IgD-negative memory B cell (primary cell): ENCODE measurements at regions not wholly inside any gene's neighbourhood (a gene's known extent, or its start where the extent isn't known, plus 50 kb on each side); places are given as distances from the start of the nearest gene placed in this dataset.

Experiments
- H3K27ac Mint-ChIP-seq, 3 donors: one replicate each; pipeline ENCODE4 v1.8.0; 2020 to 2022; ENCODE audit warnings: mild to moderate bottlenecking in 3 of 3, mixed read lengths in 3 of 3, moderate library complexity in 1 of 3
- H3K27me3 Mint-ChIP-seq: one replicate; pipeline ENCODE4 v1.8.0; 2021; ENCODE audit warnings: mixed read lengths
- H3K36me3 Mint-ChIP-seq: one replicate; pipeline ENCODE4 v1.8.0; 2020; ENCODE audit warnings: mild to moderate bottlenecking, mixed read lengths
- H3K4me1 Mint-ChIP-seq, 3 donors: one replicate each; pipeline ENCODE4 v1.8.0; 2020 to 2022; ENCODE audit warnings: mixed read lengths in 3 of 3, mild to moderate bottlenecking in 1 of 3
- H3K4me3 Mint-ChIP-seq, 4 donors: one replicate each; pipeline ENCODE4 v1.8.0; 2020 to 2022; ENCODE audit warnings: mild to moderate bottlenecking in 4 of 4, mixed read lengths in 4 of 4, moderate library complexity in 3 of 4
- H3K9me3 Mint-ChIP-seq, 3 donors: one replicate each; pipeline ENCODE4 v1.8.0; 2020 to 2021; ENCODE audit warnings: mixed read lengths in 3 of 3, mild to moderate bottlenecking in 1 of 3

DNA sequence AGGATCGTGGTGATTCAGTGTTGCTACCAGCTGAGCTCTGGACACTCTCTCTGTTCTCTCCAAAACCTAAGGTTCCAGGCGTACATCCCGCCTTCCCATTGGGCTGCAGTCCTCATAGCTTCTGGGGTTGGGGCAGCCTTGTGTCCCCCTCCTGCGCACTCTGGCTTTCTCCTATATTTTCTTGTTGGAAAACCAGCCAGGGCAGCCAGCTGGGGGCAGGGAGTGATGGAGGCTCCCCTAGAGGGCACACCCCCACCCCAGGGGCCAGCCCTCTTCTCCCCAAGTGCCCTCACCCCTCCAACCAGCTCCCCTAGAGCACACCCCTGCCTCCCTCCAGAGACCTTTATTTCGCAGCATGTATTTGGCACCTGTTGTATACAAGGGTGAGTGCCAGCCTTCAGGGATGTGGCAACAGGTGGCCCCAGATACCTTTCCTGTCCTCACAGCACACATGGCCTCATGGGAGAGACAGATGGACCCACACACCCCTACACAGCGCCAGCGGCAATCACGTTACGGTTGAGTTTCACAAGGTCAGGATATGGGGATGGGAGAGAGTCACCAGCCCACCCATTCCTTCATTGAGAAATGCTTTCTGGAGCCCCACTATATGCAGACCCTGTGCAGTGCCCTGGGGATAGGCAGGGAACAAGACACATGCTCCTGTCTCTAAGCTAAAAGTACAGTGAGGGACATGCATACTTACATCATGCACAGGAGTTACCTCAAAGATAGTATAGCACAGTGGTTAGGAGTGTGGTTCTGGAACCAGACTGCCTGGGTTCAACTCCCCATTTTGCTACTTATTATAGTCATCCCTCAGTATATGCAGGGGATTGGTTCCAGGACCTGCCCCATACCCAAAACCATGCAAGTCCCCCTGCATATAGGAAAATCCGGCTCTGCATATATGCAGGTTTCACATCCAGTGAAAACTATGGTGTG is 141.1 kb downstream of the PHETA1 start:
- Mint-ChIP-seq H3K4me1 (no peaks in the 10 kb centered on the region), H3K27me3 (peaks cover 2% of the 10 kb centered on the region)

DNA sequence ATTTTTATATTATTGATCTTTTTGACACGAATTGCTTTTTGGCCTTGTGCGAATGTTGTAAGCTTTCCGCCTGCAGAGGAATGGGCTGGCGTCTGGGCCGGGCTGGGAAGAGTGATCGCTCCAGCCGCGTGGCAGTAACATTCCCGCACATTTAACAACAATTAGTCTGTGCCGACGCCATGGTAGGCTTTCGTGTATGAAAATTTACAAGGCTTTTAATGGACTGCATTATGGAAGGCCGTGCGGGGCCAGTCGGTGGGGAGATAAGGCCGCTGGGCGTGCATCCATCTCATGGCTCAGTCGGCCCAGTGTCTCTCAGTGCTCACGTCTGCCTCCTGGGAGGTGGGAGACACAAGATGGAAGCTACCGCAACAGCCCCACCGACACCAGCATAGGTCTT is 142.2 kb downstream of the PHETA1 start:
- Mint-ChIP-seq H3K27me3 (peaks cover 2% of the 10 kb centered on the region), H3K4me3 (no peak overlapping the region), H3K36me3 (no peaks in the 10 kb centered on the region), H3K9me3 (no peaks in the 10 kb centered on the region), H3K4me1 (no peaks in the 10 kb centered on the region), H3K27ac (peak overlapping the region in 1 of 3 donors; percentile 4)

More for the DNA sequence above, 141.1 kb downstream of the PHETA1 start:
- Mint-ChIP-seq H3K36me3 (no peaks in the 10 kb centered on the region), H3K9me3 (no peaks in the 10 kb centered on the region), H3K27ac (no peak overlapping the region), H3K4me3 (no peak overlapping the region)

DNA sequence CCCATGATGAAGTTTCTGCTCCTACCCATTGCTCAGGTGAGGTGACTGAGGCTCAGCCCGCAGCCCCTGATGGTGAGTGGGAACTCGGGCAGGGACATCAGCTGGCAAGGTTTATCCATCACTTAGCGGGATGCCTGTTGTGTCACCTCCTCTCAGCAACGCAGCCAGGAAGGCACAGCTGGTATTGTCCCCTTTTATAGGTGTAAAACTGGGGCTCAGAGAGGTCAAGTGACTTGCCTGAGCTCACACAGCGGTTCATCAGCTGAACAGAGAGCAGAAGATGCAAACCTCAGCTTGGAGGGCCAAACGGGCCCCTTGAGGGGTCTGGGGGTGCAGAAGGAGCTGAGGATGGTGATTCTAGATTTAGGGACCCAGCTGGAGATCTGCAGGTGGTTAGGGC is 143.6 kb downstream of the PHETA1 start:
- Mint-ChIP-seq H3K27ac (no peak overlapping the region), H3K9me3 (no peaks in the 10 kb centered on the region), H3K27me3 (no peaks in the 10 kb centered on the region), H3K4me1 (no peaks in the 10 kb centered on the region), H3K4me3 (no peak overlapping the region), H3K36me3 (no peaks in the 10 kb centered on the region)

DNA sequence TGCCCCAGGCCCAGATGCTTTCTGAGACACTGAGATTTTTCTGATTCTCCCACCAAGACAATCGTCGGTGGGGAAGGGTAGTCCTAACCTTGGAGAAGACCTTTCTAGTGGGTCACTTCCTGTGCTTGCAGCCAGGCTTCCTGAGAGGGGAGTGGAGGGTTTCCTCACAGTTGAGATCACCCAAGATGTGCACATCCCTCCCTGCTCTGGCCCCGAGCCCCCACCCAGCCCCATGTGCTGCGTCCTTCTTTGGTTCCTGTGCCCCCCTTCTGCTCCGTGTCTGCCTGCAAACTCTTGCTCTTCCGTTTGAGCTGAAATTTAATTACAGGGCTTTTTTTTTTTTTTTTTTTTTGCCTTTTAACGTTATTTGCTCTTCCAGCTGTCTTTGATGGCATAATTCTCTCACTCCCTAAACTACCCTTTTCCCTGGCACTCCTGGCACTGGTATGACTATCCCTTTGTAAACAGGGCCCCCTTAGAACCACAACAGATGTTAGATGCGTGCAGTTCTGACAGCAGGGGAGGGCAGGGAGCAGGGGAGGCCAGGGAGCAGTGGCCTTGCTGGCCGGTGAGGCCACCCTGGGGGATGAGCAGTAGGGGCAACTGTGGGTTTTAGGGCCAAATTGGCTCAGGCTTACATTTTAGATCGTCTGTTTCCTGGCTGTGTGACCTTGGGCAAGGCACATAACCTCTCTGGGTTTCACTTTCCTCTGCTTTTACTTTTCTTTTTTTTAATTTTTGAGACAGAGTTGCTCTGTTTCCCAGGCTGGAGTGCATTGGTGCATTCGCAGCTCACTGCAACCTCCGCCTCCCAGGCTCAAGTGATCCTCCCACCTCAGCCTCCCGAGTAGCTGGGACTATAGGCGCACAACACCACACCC is 144.5 kb downstream of the PHETA1 start:
- H3K9me3 Mint-ChIP-seq: no peaks in the 10 kb centered on the region
- H3K36me3 Mint-ChIP-seq: no peaks in the 10 kb centered on the region
- no peaks in the 10 kb centered on the region for H3K4me1 Mint-ChIP-seq
- peak overlapping the region in 1 of 4 donors; percentile 22 for H3K4me3 Mint-ChIP-seq
- H3K27me3 Mint-ChIP-seq: no peaks in the 10 kb centered on the region
- no peak overlapping the region for H3K27ac Mint-ChIP-seq

DNA sequence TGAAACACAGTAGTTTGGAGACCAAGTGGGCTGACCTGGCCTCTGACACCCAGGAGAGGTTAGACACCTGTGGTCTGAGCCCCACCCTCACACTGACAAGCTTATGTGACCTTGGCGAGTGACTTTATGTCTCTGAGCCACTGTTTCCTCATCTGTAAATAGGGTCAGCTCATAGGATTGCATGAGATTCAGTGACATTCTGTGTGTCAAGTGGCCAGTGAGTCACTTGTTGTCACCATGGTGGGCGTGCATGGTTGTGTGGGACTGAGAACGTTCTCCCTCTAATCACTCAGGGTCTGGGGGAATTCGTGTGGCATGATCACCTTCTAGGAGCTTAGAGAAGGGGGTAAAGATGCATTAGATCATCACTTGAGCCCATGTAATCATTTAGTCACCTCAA is 146.4 kb downstream of the PHETA1 start:
- Mint-ChIP-seq H3K4me3 (no peak overlapping the region), H3K9me3 (no peaks in the 10 kb centered on the region), H3K4me1 (no peaks in the 10 kb centered on the region), H3K36me3 (no peaks in the 10 kb centered on the region), H3K27me3 (peaks cover 2% of the 10 kb centered on the region), H3K27ac (no peak overlapping the region)

DNA sequence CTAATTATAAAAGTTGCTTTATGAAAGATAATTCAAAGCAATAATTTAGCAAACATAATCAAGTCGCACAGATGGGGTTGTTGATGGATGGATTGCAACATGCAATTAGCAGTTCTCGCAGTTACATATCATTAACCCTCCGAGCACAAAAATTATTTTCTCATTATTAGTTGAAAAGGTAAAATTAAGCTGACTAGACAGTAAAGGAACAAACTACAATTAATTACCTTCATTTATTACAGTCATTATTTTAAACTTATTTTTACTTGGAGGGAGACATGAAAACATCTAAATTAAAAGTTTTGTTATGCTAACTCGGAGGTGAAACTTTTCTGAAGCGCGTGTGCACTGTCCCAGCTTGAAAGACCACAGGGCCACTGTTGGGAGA is 146.9 kb downstream of the PHETA1 start:
- no peaks in the 10 kb centered on the region for H3K4me1 Mint-ChIP-seq
- H3K4me3 Mint-ChIP-seq: no peak overlapping the region
- peaks cover 2% of the 10 kb centered on the region for H3K27me3 Mint-ChIP-seq
- H3K36me3 Mint-ChIP-seq: no peaks in the 10 kb centered on the region
- no peaks in the 10 kb centered on the region for H3K9me3 Mint-ChIP-seq
- no peak overlapping the region for H3K27ac Mint-ChIP-seq

DNA sequence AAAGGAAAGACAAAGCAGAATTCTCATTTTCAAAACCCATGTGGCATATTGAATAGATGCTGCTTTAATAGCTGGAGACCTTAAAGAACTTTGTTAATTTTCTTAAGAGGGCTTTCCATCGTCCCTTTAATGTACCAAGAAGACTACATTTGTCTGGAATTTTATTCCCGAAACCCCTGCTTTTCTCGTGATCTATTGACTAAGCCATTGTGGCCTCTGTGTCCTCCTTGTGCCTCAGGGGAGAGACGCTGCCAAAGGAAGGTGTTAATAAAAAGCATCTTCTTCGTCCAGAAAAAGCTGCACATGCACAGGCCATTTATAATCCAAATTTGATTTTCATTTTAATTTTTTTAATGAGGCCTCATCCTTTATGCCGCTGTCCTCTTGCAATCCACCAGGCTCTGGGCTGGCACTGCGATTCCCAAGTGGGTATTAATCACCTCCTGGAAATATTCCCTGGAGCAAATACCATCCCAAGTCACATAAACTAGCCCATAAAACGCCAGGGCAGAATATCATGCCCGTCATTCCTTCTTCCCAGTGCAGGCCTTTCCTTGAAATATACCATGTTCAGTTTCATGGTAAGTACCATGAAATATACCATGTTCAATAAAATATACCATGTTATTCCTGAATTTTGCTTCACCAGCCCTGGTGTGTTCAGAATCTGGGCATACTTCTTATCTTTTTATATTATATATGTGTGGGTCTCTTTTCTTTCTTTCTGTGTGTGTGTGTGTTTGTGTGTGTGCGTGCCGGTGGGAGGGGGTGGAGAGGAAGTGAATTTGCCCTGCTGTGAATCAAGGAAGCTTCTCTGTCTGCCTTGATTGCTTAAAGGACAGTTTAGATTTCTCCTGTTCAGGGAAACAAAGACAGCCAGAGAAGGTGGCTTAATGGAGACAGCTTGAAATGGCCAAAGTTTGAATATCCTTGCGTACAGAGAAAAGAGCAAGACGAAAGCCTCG is 147.6 kb downstream of the PHETA1 start:
- Mint-ChIP-seq H3K36me3 (no peaks in the 10 kb centered on the region), H3K4me3 (no peak overlapping the region), H3K27me3 (peaks cover 2% of the 10 kb centered on the region)

DNA sequence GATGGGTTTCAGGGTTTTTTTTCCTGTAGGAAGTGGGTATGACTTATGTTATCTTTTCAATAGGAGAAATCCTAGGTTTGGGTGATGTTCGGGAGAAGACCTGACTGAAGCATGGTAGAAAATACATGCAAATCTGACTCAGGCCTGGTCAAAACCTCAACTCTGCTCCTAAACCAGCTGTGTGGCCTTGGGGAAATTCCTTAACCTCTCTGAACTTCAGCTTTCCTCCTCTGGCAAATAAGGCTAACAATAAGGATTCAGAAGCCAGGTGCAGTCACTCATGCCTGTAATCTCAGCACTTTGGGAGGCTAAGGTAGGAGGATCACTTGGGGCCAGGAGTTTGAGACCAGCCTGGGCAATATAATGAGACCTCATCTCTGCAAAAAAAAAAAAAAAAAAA is 148.5 kb downstream of the PHETA1 start:
- Mint-ChIP-seq H3K9me3 (no peaks in the 10 kb centered on the region), H3K4me1 (peaks cover 0 to 1% (median 0%) of the 10 kb centered on the region in 3 donors), H3K36me3 (no peaks in the 10 kb centered on the region), H3K4me3 (no peak overlapping the region), H3K27me3 (peaks cover 2% of the 10 kb centered on the region), H3K27ac (no peak overlapping the region)

More for the DNA sequence above, 147.6 kb downstream of the PHETA1 start:
- Mint-ChIP-seq H3K4me1 (peaks cover 0 to 1% (median 0%) of the 10 kb centered on the region in 3 donors), H3K27ac (no peak overlapping the region), H3K9me3 (no peaks in the 10 kb centered on the region)

DNA sequence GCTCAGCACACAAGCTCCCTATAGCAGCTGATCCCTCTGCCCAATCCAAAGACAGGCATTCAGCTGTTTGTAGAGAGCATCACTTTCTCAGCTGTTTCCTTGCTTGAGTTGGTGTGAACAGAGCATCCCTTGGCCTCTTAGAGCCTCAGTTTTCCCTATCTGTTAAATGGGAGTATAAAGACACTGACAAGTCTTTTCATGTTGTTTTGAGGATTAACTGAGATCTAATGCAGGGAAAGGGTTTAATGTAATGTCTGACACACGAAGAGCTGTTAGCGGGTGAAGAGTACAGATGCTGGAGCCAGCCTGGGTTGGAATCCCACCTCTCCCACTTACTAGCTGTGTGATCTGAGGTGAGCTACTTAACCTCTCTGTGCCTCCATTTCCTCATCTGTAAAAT is 149.5 kb downstream of the PHETA1 start:
- H3K4me1 Mint-ChIP-seq: peaks cover 0 to 1% (median 0%) of the 10 kb centered on the region in 3 donors
- H3K27me3 Mint-ChIP-seq: peaks cover 4% of the 10 kb centered on the region
- H3K27ac Mint-ChIP-seq: no peak overlapping the region
- no peaks in the 10 kb centered on the region for H3K9me3 Mint-ChIP-seq
- no peak overlapping the region for H3K4me3 Mint-ChIP-seq
- no peaks in the 10 kb centered on the region for H3K36me3 Mint-ChIP-seq

DNA sequence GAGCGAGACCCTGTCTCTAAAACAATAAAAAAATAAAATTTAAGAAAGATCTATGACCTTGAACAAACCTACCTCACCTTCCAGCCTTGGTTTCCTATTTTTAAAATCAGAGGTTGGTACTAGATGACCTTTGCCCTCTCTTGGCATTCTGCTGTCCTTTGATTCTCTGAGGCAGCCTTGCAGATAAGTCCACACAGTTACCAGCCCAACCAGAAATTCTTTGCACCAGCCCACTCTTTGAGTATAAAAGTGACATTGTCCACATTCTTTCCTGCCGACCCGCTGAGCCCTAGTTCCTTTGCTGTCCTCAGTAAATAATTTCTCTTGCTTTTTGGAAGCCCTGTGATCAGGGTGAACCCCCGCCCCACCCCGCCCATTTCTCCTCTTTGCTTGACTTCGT is 150.4 kb downstream of the PHETA1 start:
- Mint-ChIP-seq H3K36me3 (no peaks in the 10 kb centered on the region), H3K4me3 (no peak overlapping the region), H3K27ac (no peak overlapping the region), H3K27me3 (peaks cover 4% of the 10 kb centered on the region), H3K9me3 (no peaks in the 10 kb centered on the region), H3K4me1 (peaks cover 0 to 1% (median 0%) of the 10 kb centered on the region in 3 donors)

DNA sequence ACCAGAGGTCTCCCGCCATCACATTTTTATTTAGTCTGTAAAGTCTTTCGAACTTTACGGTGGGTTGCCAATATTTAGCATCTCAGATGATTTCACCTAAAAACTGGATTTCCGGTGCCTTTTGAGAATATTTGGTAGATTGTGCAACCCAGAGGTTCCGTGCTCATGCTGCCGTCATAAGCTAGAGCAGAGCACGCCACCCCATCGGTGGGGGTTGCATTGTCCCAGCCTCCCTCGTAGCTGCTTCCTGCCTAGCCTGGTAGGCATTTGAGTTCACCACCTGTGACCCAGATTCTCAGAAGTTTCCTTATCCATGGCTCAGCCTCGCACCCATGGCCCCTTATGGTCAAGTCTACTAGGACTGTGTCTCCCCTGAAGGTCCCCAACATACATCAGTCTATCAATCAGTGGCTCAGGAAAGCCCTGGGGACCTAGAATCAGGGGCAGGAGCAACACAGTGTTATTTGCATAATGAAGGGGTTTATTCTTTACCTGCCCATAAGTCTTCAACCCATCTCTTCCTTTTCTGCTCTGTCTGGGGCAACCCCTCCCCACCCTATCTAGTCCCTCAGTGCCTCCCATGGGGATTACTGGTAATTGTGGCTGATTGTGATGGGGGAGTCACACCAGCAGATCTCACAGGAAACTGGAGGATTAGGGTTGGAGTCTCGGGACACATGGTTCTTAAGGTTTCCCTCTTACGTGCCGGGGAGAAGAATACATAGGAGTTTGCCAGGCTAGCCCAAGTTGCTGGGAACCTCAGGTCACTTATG is 152.3 kb downstream of the PHETA1 start:
- Mint-ChIP-seq H3K27me3 (peaks cover 4% of the 10 kb centered on the region), H3K4me1 (peaks cover 0 to 1% (median 0%) of the 10 kb centered on the region in 3 donors), H3K4me3 (no peak overlapping the region), H3K9me3 (no peaks in the 10 kb centered on the region), H3K27ac (peak overlapping the region in 1 of 3 donors; percentile 29), H3K36me3 (no peaks in the 10 kb centered on the region)

DNA sequence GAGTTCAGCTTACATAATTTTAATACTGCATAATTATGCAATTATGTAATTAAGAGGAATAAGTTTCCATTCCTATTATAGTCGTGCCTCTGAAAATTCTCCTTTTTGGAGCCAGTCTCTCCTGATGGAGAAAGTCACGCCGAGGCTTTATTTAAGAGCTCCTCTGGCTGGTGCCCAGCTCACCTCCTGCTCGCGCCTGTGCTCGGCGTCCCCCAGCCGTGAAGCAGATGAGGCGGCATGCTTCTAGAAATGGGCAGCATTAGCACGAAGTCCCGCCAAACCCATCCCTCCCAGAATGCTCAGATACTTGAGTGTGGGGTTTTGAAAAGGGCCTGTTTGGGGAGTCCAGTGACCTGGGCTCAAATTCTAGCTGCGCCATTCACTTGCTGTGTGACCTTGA is 153.0 kb downstream of the PHETA1 start:
- H3K9me3 Mint-ChIP-seq: no peaks in the 10 kb centered on the region
- no peak overlapping the region for H3K27ac Mint-ChIP-seq
- H3K4me1 Mint-ChIP-seq: peaks cover 0 to 1% (median 0%) of the 10 kb centered on the region in 3 donors
- peaks cover 4% of the 10 kb centered on the region for H3K27me3 Mint-ChIP-seq
- no peaks in the 10 kb centered on the region for H3K36me3 Mint-ChIP-seq
- H3K4me3 Mint-ChIP-seq: no peak overlapping the region

DNA sequence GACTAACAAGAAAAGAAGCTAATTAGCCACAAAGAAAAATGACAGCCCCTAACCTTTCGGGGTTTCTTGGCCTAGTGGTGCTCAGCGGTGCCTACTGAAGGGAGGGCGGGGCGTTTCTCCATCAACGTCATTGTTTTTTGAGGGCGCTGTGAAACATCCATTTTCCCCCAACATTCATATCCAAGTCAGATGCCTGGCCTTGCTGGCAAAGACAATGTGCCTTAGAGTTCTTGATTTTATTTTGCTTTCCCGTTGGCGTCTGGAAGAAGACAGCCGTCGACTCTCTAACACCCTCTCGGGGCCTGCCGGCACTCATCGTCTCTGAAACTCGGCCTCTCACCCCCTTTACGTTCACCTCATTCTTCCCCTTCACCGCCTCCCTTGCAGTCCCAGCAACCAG is 154.5 kb downstream of the PHETA1 start:
- Mint-ChIP-seq H3K4me1 (peaks cover 0 to 1% (median 0%) of the 10 kb centered on the region in 3 donors), H3K4me3 (no peak overlapping the region), H3K27me3 (peaks cover 7% of the 10 kb centered on the region), H3K27ac (no peak overlapping the region), H3K9me3 (no peaks in the 10 kb centered on the region), H3K36me3 (no peaks in the 10 kb centered on the region)

DNA sequence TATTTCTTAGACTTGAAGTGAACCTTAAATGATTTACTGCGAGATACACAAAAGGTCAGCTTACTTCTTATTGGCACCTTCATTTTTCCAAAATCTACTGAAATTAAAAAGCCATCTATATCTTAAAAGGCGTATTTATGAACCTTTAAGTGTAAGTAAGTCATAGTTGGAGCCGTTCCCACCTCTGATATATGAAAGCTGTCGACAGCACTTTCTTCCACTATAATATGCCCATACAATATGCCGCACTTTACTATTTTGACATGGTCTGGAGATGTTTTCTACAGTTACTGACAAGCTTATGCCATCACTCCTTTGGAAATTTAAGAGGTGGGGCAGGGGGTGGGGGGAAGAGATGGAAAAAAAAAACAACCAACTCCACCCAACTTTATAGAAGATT is 155.3 kb downstream of the PHETA1 start:
- peaks cover 7% of the 10 kb centered on the region for H3K27me3 Mint-ChIP-seq
- peaks cover 0 to 1% (median 0%) of the 10 kb centered on the region in 3 donors for H3K4me1 Mint-ChIP-seq
- H3K9me3 Mint-ChIP-seq: no peaks in the 10 kb centered on the region
- H3K4me3 Mint-ChIP-seq: no peak overlapping the region
- H3K27ac Mint-ChIP-seq: no peak overlapping the region
- no peaks in the 10 kb centered on the region for H3K36me3 Mint-ChIP-seq
